ENCODE measurements at regions not wholly inside any gene's neighbourhood (a gene's known extent, or its start where the extent isn't known, plus 50 kb on each side); places are given as distances from the start of the nearest gene placed in this dataset.

- no peak for TF ChIP-seq CTCF (IDR thresholded peaks at IDR 0.05; ENCODE audit: insufficient read depth, low read length, poor library complexity, severe bottlenecking)
- TF ChIP-seq EZH2phosphoT487 (conservative IDR thresholded peaks at IDR 0.05; ENCODE audit: low read length): no peak
Observed at GRCh38 chr2:228433721-228434120, 252.2 kb upstream of the SPHKAP start.
